Vagina (tissue), 2 donors: ENCODE measurements at regions not wholly inside any gene's neighbourhood (a gene's known extent, or its start where the extent isn't known, plus 50 kb on each side); places are given as distances from the start of the nearest gene placed in this dataset.

Experiments used
- DNase-seq, 2 donors: peaks; one replicate each; pipeline ENCODE4 v3.0.0-alpha.2; 2017; ENCODE audit errors: extremely low spot score in 2 of 2
- H3K27ac ChIP-seq: fragments of 200-600 bp; sonication (generic); one replicate; pipeline ENCODE4 v1.5.1; 2019
- H3K27me3 ChIP-seq: fragments of 200-600 bp; sonication (generic); one replicate; pipeline ENCODE4 v1.5.1; 2019
- H3K36me3 ChIP-seq, 2 donors: fragments of 200-600 bp; sonication (generic); one replicate each; pipeline ENCODE4 v1.5.1; 2017 to 2019
- H3K4me1 ChIP-seq: fragments of 200-600 bp; sonication (generic); one replicate; pipeline ENCODE4 v1.5.1; 2019
- H3K4me3 ChIP-seq, 2 donors: fragments of 200-600 bp; sonication (generic); 1 replicate in 1 of 2; 2 replicates in 1 of 2; pipeline ENCODE4 v1.5.1; 2016 to 2019
- H3K9me3 ChIP-seq: fragments of 200-600 bp; sonication (generic); one replicate; pipeline ENCODE4 v1.5.1; 2019
- CTCF ChIP-seq, 3 experiments: fragments of 450-650 bp in 2 of 3; fragments of 200-600 bp in 1 of 3; sonication (generic) in 1 of 3; IDR thresholded peaks; one replicate each; pipeline ENCODE4 v1.5.1; 2017 to 2019; ENCODE audit warnings: antibody characterized with exemption in 3 of 3, mild to moderate bottlenecking in 2 of 3, moderate library complexity in 2 of 3
- POLR2A ChIP-seq, 2 donors: fragments of 450-650 bp; IDR thresholded peaks; one replicate each; pipeline ENCODE4 v1.6.1; 2017; ENCODE audit warnings: antibody characterized with exemption in 2 of 2, mild to moderate bottlenecking in 2 of 2, moderate library complexity in 2 of 2
- POLR2AphosphoS5 ChIP-seq, 2 donors: sonication (generic); formaldehyde crosslinking; IDR thresholded peaks; one replicate each; pipeline ENCODE4 v1.9.0; 2017; ENCODE audit warnings: antibody characterized with exemption in 2 of 2, mild to moderate bottlenecking in 2 of 2, low read depth in 1 of 2; ENCODE audit not compliant: insufficient read depth in 1 of 2
- intact Hi-C: fragments of 100-400 bp; cut with DNase I; formaldehyde crosslinking; loops from one replicate; pipeline ENCODE4 v1.15.1; 2023

- intact Hi-C loops: no loop called here
- no peak overlapping the region for H3K4me3 ChIP-seq
- no peaks in the 10 kb centered on the region for H3K9me3 ChIP-seq
- H3K4me1 ChIP-seq: no peaks in the 10 kb centered on the region
- H3K36me3 ChIP-seq: no peaks in the 10 kb centered on the region
- no peaks in the 10 kb centered on the region for H3K27me3 ChIP-seq
- no peak for DNase-seq
- TF ChIP-seq CTCF (IDR thresholded peaks at IDR 0.05): no peak
- no peak for TF ChIP-seq POLR2A (IDR thresholded peaks at IDR 0.05)
- no peak for TF ChIP-seq POLR2AphosphoS5 (IDR thresholded peaks at IDR 0.05; ENCODE audit: insufficient read depth in 1 of 2, low read depth in 1 of 2)
- H3K27ac ChIP-seq: no peak overlapping the region
These were observed 60.0 kb downstream of the ING1 start for GRCh38 chr13:110773480-110773879.

- intact Hi-C loops: no loop called here
- no peak for TF ChIP-seq POLR2A (IDR thresholded peaks at IDR 0.05)
- no peak for TF ChIP-seq POLR2AphosphoS5 (IDR thresholded peaks at IDR 0.05; ENCODE audit: insufficient read depth in 1 of 2, low read depth in 1 of 2)
- no peak for TF ChIP-seq CTCF (IDR thresholded peaks at IDR 0.05)
- H3K4me1 ChIP-seq: no peaks in the 10 kb centered on the region
- DNase-seq: no peak
- no peak overlapping the region for H3K27ac ChIP-seq
- H3K27me3 ChIP-seq: no peaks in the 10 kb centered on the region
- no peaks in the 10 kb centered on the region for H3K9me3 ChIP-seq
- no peaks in the 10 kb centered on the region for H3K36me3 ChIP-seq
- no peak overlapping the region for H3K4me3 ChIP-seq
These were observed 60.6 kb downstream of the ING1 start for GRCh38 chr13:110774051-110774450.

GRCh38 chr13:110774490-110774889 lies 61.0 kb downstream of the ING1 start:
- no peak for DNase-seq
- intact Hi-C loops: no loop called here

GRCh38 chr13:110775576-110775975 lies 62.1 kb downstream of the ING1 start:
- no peak for TF ChIP-seq POLR2AphosphoS5 (IDR thresholded peaks at IDR 0.05; ENCODE audit: insufficient read depth in 1 of 2, low read depth in 1 of 2)
- TF ChIP-seq POLR2A (IDR thresholded peaks at IDR 0.05): no peak
- no peak for TF ChIP-seq CTCF (IDR thresholded peaks at IDR 0.05)
- Histone ChIP-seq H3K36me3 (no peaks in the 10 kb centered on the region), H3K9me3 (no peaks in the 10 kb centered on the region), H3K27me3 (no peaks in the 10 kb centered on the region), H3K4me1 (no peaks in the 10 kb centered on the region), H3K4me3 (no peak overlapping the region), H3K27ac (no peak overlapping the region)
- no peak for DNase-seq
- intact Hi-C loops: no loop called here

More at GRCh38 chr13:110774490-110774889, 61.0 kb downstream of the ING1 start:
- no peaks in the 10 kb centered on the region for H3K4me1 ChIP-seq
- TF ChIP-seq POLR2AphosphoS5 (IDR thresholded peaks at IDR 0.05; ENCODE audit: insufficient read depth in 1 of 2, low read depth in 1 of 2): no peak
- no peak for TF ChIP-seq POLR2A (IDR thresholded peaks at IDR 0.05)
- TF ChIP-seq CTCF (IDR thresholded peaks at IDR 0.05): no peak
- no peaks in the 10 kb centered on the region for H3K36me3 ChIP-seq
- no peak overlapping the region for H3K27ac ChIP-seq
- H3K4me3 ChIP-seq: no peak overlapping the region
- no peaks in the 10 kb centered on the region for H3K9me3 ChIP-seq
- H3K27me3 ChIP-seq: no peaks in the 10 kb centered on the region

GRCh38 chr13:110777251-110777820 lies 63.8 kb downstream of the ING1 start:
- no peaks in the 10 kb centered on the region for H3K4me1 ChIP-seq
- TF ChIP-seq POLR2A (IDR thresholded peaks at IDR 0.05) (no peak), CTCF (IDR thresholded peaks at IDR 0.05) (no peak), POLR2AphosphoS5 (IDR thresholded peaks at IDR 0.05; ENCODE audit: insufficient read depth in 1 of 2, low read depth in 1 of 2) (no peak)
- no peak overlapping the region for H3K27ac ChIP-seq
- intact Hi-C loops: no loop called here
- H3K27me3 ChIP-seq: no peaks in the 10 kb centered on the region
- H3K9me3 ChIP-seq: peaks cover 3% of the 10 kb centered on the region
- H3K36me3 ChIP-seq: no peaks in the 10 kb centered on the region
- no peak for DNase-seq
- H3K4me3 ChIP-seq: no peak overlapping the region
